ENCODE measurements at regions not wholly inside any gene's neighbourhood (a gene's known extent, or its start where the extent isn't known, plus 50 kb on each side); places are given as distances from the start of the nearest gene placed in this dataset.

GRCh38 chr17:5893741-5894140 lies 176.4 kb upstream of the WSCD1 start:
- Histone ChIP-seq H4K5ac (ENCODE audit: insufficient read length, low read depth, low read length) (no peak overlapping the region), H2BK5ac (ENCODE audit: insufficient read length, low read length) (no peak overlapping the region), H2BK12ac (ENCODE audit: insufficient read length, low read depth, low read length) (peak overlapping the region; percentile 45), H3K4me2 (ENCODE audit: insufficient read depth, insufficient read length, low read length) (no peak overlapping the region), H3K56ac (ENCODE audit: insufficient read length, low read depth, low read length) (no peak overlapping the region), H2BK15ac (ENCODE audit: low read depth, low read length) (no peak overlapping the region), H3K9ac (ENCODE audit: extremely low read depth, insufficient read length, low read length) (no peak overlapping the region), H2BK120ac (ENCODE audit: low read depth, low read length, poor library complexity, severe bottlenecking) (no peak overlapping the region), H4K20me1 (ENCODE audit: control insufficient read depth, insufficient read depth, insufficient read length) (no peaks in the 10 kb centered on the region), H3K14ac (ENCODE audit: insufficient read depth, low read length) (no peak overlapping the region), H3K23ac (ENCODE audit: insufficient read length, low read depth, low read length) (no peak overlapping the region), H3K79me2 (ENCODE audit: insufficient read depth, low read length) (no peaks in the 10 kb centered on the region; the same call in 1 of the 2 replicates), H4K91ac (ENCODE audit: insufficient read length, low read depth, low read length) (no peak overlapping the region), H3K27ac (ENCODE audit: insufficient read length, low read depth, low read length) (no peak overlapping the region), H3K27me3 (ENCODE audit: insufficient read depth, low read length) (no peaks in the 10 kb centered on the region), H3K18ac (ENCODE audit: insufficient read length, low read depth, low read length) (no peak overlapping the region), H3K79me1 (ENCODE audit: insufficient read depth, low read depth, low read length, poor library complexity, severe bottlenecking) (no peaks in the 10 kb centered on the region), H2AK5ac (ENCODE audit: insufficient read length, low read length) (no peak overlapping the region), H3K9me3 (ENCODE audit: control insufficient read depth, low read depth, low read length) (peaks cover 4% of the 10 kb centered on the region), H3K23me2 (ENCODE audit: insufficient read length, low read depth, low read length, poor library complexity, severe bottlenecking) (no peaks in the 10 kb centered on the region), H2BK20ac (ENCODE audit: low read depth, low read length, poor library complexity, severe bottlenecking) (no peak overlapping the region), H2AFZ (ENCODE audit: low read length) (peak overlapping the region; percentile 22), H3T11ph (ENCODE audit: low read length) (no peak overlapping the region), H3K4me1 (ENCODE audit: insufficient read depth, low read length) (peaks cover 6% of the 10 kb centered on the region; the same call in 1 of the 2 replicates), H4K8ac (replicated peaks; ENCODE audit: insufficient read length, low read depth, low read length) (no peak overlapping the region), H3K4ac (ENCODE audit: low read depth, low read length) (no peak overlapping the region)
- Mint-ChIP-seq H3K36me3 (ENCODE audit: insufficient read depth in 1 of 3, low read depth in 3 of 3) (peaks cover 6 to 15% (median 13%) of the 10 kb centered on the region in 3 experiments), H3K4me3 (no peak overlapping the region), H3K27ac (0 out of 7 replicates have a peak overlapping the region, but pooled peaks of 2 of the 3 experiments have one; percentile 11 to 18), H3K4me1 (peaks cover 49 to 52% of the 10 kb centered on the region in 2 experiments), H3K27me3 (ENCODE audit: low read depth) (peaks cover 2% of the 10 kb centered on the region; the same call in 1 of the 2 replicates), H3K9me3 (peaks cover 24 to 25% of the 10 kb centered on the region in 2 experiments)
- TF ChIP-seq CTCF (conservative IDR thresholded peaks at IDR 0.05): no peak
- DNase-seq: no peak
- no CpG with 5 or more reads among the region's 5 CpGs for WGBS (ENCODE audit: extremely low coverage, insufficient read length, low lambda C conversion rate)
